TTC549 (cell line): ENCODE measurements at regions not wholly inside any gene's neighbourhood (a gene's known extent, or its start where the extent isn't known, plus 50 kb on each side); places are given as distances from the start of the nearest gene placed in this dataset.

ENCODE experiments used
- FAIRE-seq: peaks from 2 replicates; lab custom pipeline; 2012; peaks lifted over from hg19 to GRCh38; lab: Jason Lieb, UNC

GRCh38 chr18:24941174-24941951 lies 410.6 kb downstream of the ZNF521 start:
- no peak for FAIRE-seq

- no peak for FAIRE-seq
Measured at GRCh38 chr18:24942144-24942543, 409.8 kb downstream of the ZNF521 start.

GRCh38 chr18:24947521-24948305 lies 404.3 kb downstream of the ZNF521 start:
- no peak for FAIRE-seq

- no peak for FAIRE-seq
Measured at GRCh38 chr18:24949908-24950307, 402.1 kb downstream of the ZNF521 start.

- FAIRE-seq, result no peak
Measured at GRCh38 chr18:24954341-24954740, 397.6 kb downstream of the ZNF521 start.

GRCh38 chr18:24958001-24958400 lies 394.0 kb downstream of the ZNF521 start:
- no peak for FAIRE-seq

- FAIRE-seq, result peak; percentile 38
Measured at GRCh38 chr18:24959051-24959476, 392.9 kb downstream of the ZNF521 start.

- FAIRE-seq, result peak; percentile 82
Measured at GRCh38 chr18:24964216-24964615, 387.8 kb downstream of the ZNF521 start.

GRCh38 chr18:24968238-24968775 lies 383.7 kb downstream of the ZNF521 start:
- FAIRE-seq, result no peak

- no peak for FAIRE-seq
Measured at GRCh38 chr18:24972577-24972976, 379.4 kb downstream of the ZNF521 start.

GRCh38 chr18:24974431-24974830 lies 377.5 kb downstream of the ZNF521 start:
- no peak for FAIRE-seq

GRCh38 chr18:24975496-24976372 lies 376.2 kb downstream of the ZNF521 start:
- no peak for FAIRE-seq

- no peak for FAIRE-seq
Measured at GRCh38 chr18:24976502-24976901, 375.5 kb downstream of the ZNF521 start.

GRCh38 chr18:24979235-24979634 lies 372.7 kb downstream of the ZNF521 start:
- no peak for FAIRE-seq

- FAIRE-seq, result no peak
Measured at GRCh38 chr18:24982831-24983230, 369.1 kb downstream of the ZNF521 start.

- FAIRE-seq, result no peak
Measured at GRCh38 chr18:24983566-24984139, 368.3 kb downstream of the ZNF521 start.

GRCh38 chr18:24985586-24985985 lies 366.4 kb downstream of the ZNF521 start:
- FAIRE-seq, result no peak

- FAIRE-seq, result no peak
Measured at GRCh38 chr18:24986666-24987302, 365.2 kb downstream of the ZNF521 start.

- FAIRE-seq, result peak; percentile 95
Measured at GRCh38 chr18:24987303-24988252, 364.4 kb downstream of the ZNF521 start.

- FAIRE-seq, result peak; percentile 69
Measured at GRCh38 chr18:24988253-24988840, 363.6 kb downstream of the ZNF521 start.
